Neural cell (in vitro differentiated cells): ENCODE measurements at regions not wholly inside any gene's neighbourhood (a gene's known extent, or its start where the extent isn't known, plus 50 kb on each side); places are given as distances from the start of the nearest gene placed in this dataset.

Source experiments
- H2AFZ ChIP-seq: fragments of 200-600, 300-800 bp; sonication (generic), shearing (Covaris generic); 2 replicates; pipeline ENCODE4 v1.6.0; 2014; ENCODE audit warnings: low read depth, mild to moderate bottlenecking, antibody characterized with exemption, low read length, moderate library complexity
- H3F3A ChIP-seq: fragments of 200-600 bp; shearing (Covaris generic); 2 replicates; pipeline ENCODE4 v1.6.1; 2016; ENCODE audit warnings: mild to moderate bottlenecking, moderate library complexity, mixed read lengths, antibody characterized with exemption, low read length; ENCODE audit not compliant: insufficient read depth, poor library complexity, severe bottlenecking
- H3K27ac ChIP-seq: fragments of 200-600, 300-800 bp; sonication (generic), shearing (Covaris generic); 2 replicates; pipeline ENCODE4 v1.5.1; 2014; ENCODE audit warnings: mild to moderate bottlenecking, low read length, moderate library complexity
- H3K27me3 ChIP-seq: fragments of 300-800, 200-600 bp; sonication (generic), shearing (Covaris generic); 2 replicates; pipeline ENCODE4 v1.6.0; 2014; ENCODE audit warnings: mild to moderate bottlenecking, low read depth, low read length, moderate library complexity; ENCODE audit not compliant: insufficient read depth
- H3K36me3 ChIP-seq: fragments of 300-800, 200-600 bp; sonication (generic), shearing (Covaris generic); 2 replicates; pipeline ENCODE4 v1.5.1; 2014; ENCODE audit warnings: mild to moderate bottlenecking, antibody characterized with exemption, low read length, moderate library complexity; ENCODE audit not compliant: insufficient read depth
- H3K4me2 ChIP-seq: fragments of 300-800, 200-600 bp; sonication (generic), shearing (Covaris generic); 2 replicates; pipeline ENCODE4 v1.6.0; 2014; ENCODE audit warnings: mild to moderate bottlenecking, low read length
- H3K4me3 ChIP-seq: fragments of 300-800, 200-600 bp; sonication (generic), shearing (Covaris generic); 2 replicates; pipeline ENCODE4 v1.5.1; 2014; ENCODE audit warnings: mild to moderate bottlenecking, low read length, moderate library complexity
- H3K79me2 ChIP-seq: fragments of 200-600 bp; shearing (Covaris generic); replicated peaks from 2 replicates; pipeline ENCODE4 v1.6.0; 2014; ENCODE audit warnings: mild to moderate bottlenecking, low read length, moderate library complexity; ENCODE audit not compliant: insufficient read depth
- H3K9ac ChIP-seq: fragments of 300-800, 200-600 bp; sonication (generic), shearing (Covaris generic); 2 replicates; pipeline ENCODE4 v1.6.1; 2016; ENCODE audit warnings: mild to moderate bottlenecking, low read length, mixed read lengths
- H3K9me2 ChIP-seq: fragments of 200-600 bp; shearing (Covaris generic); 2 replicates; pipeline ENCODE4 v1.6.1; 2016; ENCODE audit warnings: mild to moderate bottlenecking, low read length, mixed read lengths; ENCODE audit not compliant: insufficient read depth
- H3K9me3 ChIP-seq: fragments of 200-600, 300-800 bp; sonication (generic), shearing (Covaris generic); 2 replicates; pipeline ENCODE4 v1.6.1; 2016; ENCODE audit warnings: mild to moderate bottlenecking, mixed run types, low read length, moderate library complexity, mixed read lengths
- H4K20me1 ChIP-seq: fragments of 200-600 bp; shearing (Covaris generic); 2 replicates; pipeline ENCODE4 v1.6.1; 2016; ENCODE audit warnings: mild to moderate bottlenecking, mixed run types; ENCODE audit not compliant: insufficient read depth
- CTCF ChIP-seq: fragments of 450-650 bp; IDR thresholded peaks from 2 replicates; pipeline ENCODE4 v1.5.1; 2014; ENCODE audit warnings: antibody characterized with exemption, mild to moderate bottlenecking, moderate library complexity; ENCODE audit not compliant: poor library complexity, severe bottlenecking
- EP300 ChIP-seq: fragments of 450-650 bp; conservative IDR thresholded peaks from 2 replicates; pipeline ENCODE4 v1.6.1; 2014; ENCODE audit warnings: antibody characterized with exemption, mild to moderate bottlenecking, moderate library complexity; ENCODE audit not compliant: poor library complexity, severe bottlenecking
- EZH2 ChIP-seq: fragments of 200-600, 300-800 bp; shearing (Covaris generic), sonication (generic); IDR thresholded peaks from 2 replicates; pipeline ENCODE4 v1.6.1; 2014; ENCODE audit warnings: antibody characterized with exemption, low read length, borderline replicate concordance, mild to moderate bottlenecking; ENCODE audit not compliant: insufficient read depth, poor library complexity, severe bottlenecking
- MXI1 ChIP-seq: fragments of 450-650 bp; conservative IDR thresholded peaks from 2 replicates; pipeline ENCODE4 v1.6.1; 2014; ENCODE audit warnings: antibody characterized with exemption, mild to moderate bottlenecking; ENCODE audit not compliant: poor library complexity, severe bottlenecking
- POLR2AphosphoS5 ChIP-seq: IDR thresholded peaks from 2 replicates; pipeline ENCODE4 v1.6.1; 2012
- RAD21 ChIP-seq: fragments of 450-650 bp; conservative IDR thresholded peaks from 2 replicates; pipeline ENCODE4 v1.6.1; 2014; ENCODE audit warnings: antibody characterized with exemption, mild to moderate bottlenecking, moderate library complexity
- REST ChIP-seq: IDR thresholded peaks from 2 replicates; pipeline ENCODE4 v1.6.1; 2012; ENCODE audit warnings: borderline replicate concordance
- SMC3 ChIP-seq: fragments of 450-650 bp; conservative IDR thresholded peaks from 2 replicates; pipeline ENCODE4 v1.6.1; 2014; ENCODE audit warnings: antibody characterized with exemption, mild to moderate bottlenecking, moderate library complexity; ENCODE audit not compliant: poor library complexity
- TAF1 ChIP-seq: IDR thresholded peaks from 2 replicates; pipeline ENCODE4 v1.6.1; 2012; ENCODE audit warnings: low read depth

- H3K79me2 ChIP-seq = no peaks in the 10 kb centered on the region
- no peak overlapping the region for H3K9ac ChIP-seq
- no peak overlapping the region for H3K27ac ChIP-seq
- no peaks in the 10 kb centered on the region for H3K9me3 ChIP-seq
- no peaks in the 10 kb centered on the region for H3K9me2 ChIP-seq
- no peaks in the 10 kb centered on the region for H3K27me3 ChIP-seq
- H3K4me2 ChIP-seq = no peak overlapping the region
- H3F3A ChIP-seq = no peaks in the 10 kb centered on the region
- no peak for TF ChIP-seq REST
- no peak for TF ChIP-seq EZH2
- no peak for TF ChIP-seq MXI1
- no peak for TF ChIP-seq RAD21
- no peaks in the 10 kb centered on the region for H3K36me3 ChIP-seq
- H2AFZ ChIP-seq = no peak overlapping the region
- H3K4me3 ChIP-seq = no peak overlapping the region
- no peaks in the 10 kb centered on the region for H4K20me1 ChIP-seq
Measured at GRCh38 chr4:89645482-89645881, 191.5 kb downstream of the SNCA start.

- no peaks in the 10 kb centered on the region for H3K36me3 ChIP-seq
- TF ChIP-seq TAF1 (no peak), MXI1 (no peak), REST (no peak), CTCF (no peak), RAD21 (no peak), EP300 (no peak), POLR2AphosphoS5 (no peak), SMC3 (no peak), EZH2 (no peak)
- no peak overlapping the region for H3K4me3 ChIP-seq
- no peak overlapping the region for H3K27ac ChIP-seq
- H3K27me3 ChIP-seq = no peaks in the 10 kb centered on the region
- H3F3A ChIP-seq = no peaks in the 10 kb centered on the region
- H3K9ac ChIP-seq = no peak overlapping the region
- H3K9me2 ChIP-seq = no peaks in the 10 kb centered on the region
- H3K79me2 ChIP-seq = no peaks in the 10 kb centered on the region
- H3K4me2 ChIP-seq = no peak overlapping the region
- H4K20me1 ChIP-seq = no peaks in the 10 kb centered on the region
- no peak overlapping the region for H2AFZ ChIP-seq
- H3K9me3 ChIP-seq = no peaks in the 10 kb centered on the region
Measured at GRCh38 chr4:89641367-89641687, 195.6 kb downstream of the SNCA start.
